ENCODE measurements at regions not wholly inside any gene's neighbourhood (a gene's known extent, or its start where the extent isn't known, plus 50 kb on each side); places are given as distances from the start of the nearest gene placed in this dataset.
"Not testable (repeated sequence)": the region's sequence is repeated elsewhere in the genome, so short reads cannot be mapped to it uniquely, and the experiment has no call there.

DNA sequence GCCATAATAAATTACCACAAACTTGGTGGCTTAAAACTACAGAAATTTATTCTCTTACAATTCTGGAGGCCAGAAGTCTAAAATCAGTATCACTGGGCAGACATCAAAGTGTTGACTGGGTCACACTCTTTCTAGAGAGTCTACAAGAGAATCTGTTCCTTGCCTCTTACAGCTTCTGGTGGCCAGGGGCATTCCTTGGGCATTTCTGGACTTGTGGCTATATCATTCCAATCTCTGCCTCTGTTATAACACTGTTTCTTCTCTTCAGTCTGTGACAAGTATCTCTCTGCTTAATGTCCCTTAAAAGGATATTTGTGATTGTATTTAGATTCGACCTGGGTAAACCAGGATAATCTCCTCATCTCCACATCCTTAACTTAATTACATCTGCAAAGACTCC is 207.3 kb upstream of the DCAF8L1 start:
- no peak for DNase-seq

DNA sequence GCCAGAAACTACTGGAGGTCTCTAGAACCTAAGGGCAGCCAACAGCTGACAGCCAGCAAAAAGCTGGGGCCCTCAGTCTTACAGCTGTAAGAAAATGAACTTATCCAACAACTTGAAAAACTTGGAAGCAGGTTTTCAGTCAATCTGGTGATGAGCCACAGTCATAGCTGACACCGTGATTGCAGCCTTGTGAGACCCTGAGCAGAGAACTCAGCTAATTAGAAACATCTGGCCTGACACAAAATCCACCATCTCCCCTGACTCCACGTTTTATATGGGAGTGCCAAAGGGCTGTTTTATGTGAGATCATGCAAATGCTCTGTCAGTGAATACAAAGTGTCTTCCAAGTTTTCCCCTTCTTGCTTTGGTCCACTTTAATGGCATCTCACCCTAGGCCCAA is 198.8 kb upstream of the DCAF8L1 start:
- DNase-seq, result no peak

DNA sequence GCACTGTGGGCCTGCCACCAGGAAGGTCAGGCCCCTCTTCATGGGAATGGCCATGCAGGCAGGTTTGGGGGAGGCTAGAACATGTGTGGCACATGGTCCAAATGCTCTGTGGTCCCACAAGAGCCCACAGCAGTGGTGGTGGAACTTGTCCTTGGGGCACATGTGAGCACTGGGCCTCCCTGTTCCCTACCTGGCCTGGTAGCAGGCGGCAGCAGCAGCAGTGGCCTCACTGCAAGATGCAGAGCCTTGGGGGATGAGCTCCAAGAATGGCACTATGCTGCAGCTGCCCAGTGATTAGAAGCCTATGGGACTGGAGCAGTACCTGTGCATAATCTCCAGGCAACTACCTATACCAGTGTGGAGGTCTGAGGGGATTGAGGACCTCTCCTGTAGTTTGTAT is 197.0 kb upstream of the DCAF8L1 start:
- no peak for DNase-seq

DNA sequence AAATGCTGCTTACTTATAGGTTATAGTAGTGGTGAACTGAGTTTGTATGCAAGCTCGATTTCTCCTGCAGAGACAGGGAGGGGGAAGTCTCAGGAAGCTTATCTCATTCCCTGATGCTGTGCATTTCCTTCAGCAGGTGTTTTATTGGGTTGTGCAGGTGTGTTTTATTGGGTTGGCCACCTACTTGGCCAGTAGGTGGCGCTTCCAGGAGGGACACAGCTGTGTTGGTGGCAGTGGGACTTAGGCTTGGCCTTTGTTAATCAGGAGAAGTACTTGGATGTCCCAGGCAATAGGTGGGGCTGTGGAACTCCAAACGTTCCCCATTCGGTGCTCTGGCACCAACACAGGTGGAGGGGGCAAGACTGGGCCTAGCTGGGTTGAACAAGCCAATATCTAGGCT is 196.0 kb upstream of the DCAF8L1 start:
- DNase-seq, result no peak

DNA sequence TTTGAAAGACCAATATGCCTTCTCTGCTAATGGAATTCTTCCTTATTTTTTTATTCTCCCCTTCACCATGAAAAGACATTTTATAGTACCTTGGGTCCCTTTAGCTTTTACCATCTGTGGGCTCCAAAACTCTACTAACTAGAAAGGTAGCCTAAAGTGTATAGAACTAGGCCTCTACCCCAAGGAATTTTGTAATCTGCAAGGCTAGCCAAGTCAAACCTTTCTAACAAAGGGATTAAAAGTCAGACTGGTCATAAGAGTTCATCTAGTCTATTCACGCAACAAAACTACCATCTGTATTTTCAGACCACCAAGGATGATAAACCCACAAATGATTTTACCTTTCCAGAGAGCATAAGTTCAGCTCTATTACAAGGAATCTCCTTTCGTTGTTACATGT is 189.5 kb upstream of the DCAF8L1 start:
- no peak for DNase-seq

DNA sequence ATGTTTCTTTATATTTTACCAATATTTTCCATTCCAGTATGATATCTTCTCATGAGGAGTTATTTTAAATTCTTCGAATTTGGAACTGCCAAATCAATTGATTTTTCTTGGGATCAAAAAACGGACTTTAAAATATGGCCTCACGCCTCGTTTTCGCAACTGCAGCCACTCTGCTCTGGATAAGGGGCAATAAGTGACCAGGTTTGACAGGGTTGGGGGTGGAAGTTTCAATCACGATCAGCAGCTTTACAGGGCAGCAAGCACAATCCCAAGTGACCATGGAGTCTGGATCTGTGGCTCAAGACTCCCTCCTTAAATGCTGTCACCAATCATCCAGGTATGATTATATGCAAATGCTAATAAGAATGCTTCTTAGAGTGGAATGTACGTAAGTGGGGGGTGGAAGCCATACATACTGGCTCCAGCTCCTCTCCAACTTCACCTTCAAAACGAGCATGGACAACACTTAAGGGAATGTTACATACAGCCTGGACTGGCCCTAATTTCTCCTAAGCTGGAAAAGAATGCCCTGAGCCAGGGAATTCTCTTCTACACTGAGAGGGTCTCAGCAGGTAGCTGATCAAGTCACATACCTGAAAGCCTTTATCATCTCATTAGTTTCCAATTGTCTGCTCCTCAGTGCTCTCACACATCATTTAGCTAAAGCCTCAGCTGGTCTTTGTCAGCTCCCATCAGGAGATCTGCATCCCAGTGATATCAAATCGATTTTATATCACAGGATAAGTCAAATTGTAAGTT is 176.9 kb upstream of the DCAF8L1 start:
- DNase-seq, result no peak

DNA sequence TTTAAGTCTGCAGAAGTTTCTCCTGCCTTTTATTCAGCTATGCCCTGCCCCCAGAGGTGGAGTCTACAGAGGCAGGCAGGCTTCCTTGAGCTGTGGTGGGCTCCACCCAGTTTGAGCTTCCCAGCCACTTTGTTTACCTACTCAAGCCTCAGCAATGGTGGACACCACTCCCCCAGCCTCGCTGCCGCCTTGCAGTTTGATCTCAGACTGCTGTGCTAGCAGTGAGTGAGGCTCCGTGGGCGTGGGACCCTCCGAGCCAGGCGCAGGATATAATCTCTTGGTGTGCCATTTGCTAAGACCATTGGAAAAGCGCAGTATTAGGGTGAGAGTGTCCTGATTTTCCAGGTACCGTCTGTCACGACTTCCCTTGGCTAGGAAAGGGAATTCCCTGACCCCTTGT is 171.0 kb upstream of the DCAF8L1 start:
- not testable (repeated sequence) for DNase-seq

DNA sequence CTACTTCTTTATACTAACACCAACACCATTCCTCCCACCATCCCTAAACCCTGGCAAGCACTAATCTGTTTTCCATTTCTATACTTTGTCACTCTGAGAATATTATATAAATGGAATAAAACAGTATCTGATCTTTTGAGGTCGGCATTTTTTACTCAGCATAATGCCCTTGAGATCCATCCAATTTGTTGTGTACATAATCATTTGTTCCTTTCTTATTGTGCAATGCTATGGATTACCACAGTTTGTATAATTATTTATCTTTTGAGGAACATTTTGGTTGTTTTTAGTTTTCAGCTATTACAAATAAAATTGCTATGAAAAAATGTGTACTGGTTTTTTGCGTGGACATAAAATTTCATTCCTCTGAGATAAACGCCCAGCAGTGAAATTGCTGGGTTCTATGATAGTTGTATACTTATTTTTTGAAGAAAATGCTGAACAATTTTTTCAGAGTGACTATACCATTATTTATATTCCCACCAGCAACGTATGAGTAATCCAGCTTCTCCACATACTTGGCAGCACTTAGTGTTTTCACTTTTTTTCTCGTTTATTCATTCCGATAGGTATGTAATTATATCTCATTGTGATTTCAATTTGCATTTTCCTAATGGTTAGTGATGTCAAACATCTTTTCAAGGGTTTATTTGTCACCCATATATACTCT is 154.3 kb upstream of the DCAF8L1 start:
- DNase-seq, result no peak

DNA sequence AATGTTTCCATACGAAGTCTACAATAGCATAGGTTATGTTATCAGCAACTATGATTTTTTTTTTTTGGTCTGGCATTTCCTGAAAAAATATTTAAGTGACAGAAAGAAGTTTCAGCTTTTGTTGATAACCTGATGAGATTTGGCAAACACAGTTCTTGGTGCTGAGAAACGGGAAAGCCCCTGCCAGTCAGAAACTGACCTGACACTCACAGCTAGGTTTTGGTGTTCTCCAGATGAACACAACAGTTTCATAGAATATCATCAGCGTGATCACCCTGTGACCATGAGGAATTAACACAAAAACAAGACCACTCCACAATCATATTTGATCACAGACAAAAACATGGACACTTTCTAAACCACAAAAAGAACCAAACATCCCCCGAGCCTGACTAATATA is 152.5 kb upstream of the DCAF8L1 start:
- no peak for DNase-seq

DNA sequence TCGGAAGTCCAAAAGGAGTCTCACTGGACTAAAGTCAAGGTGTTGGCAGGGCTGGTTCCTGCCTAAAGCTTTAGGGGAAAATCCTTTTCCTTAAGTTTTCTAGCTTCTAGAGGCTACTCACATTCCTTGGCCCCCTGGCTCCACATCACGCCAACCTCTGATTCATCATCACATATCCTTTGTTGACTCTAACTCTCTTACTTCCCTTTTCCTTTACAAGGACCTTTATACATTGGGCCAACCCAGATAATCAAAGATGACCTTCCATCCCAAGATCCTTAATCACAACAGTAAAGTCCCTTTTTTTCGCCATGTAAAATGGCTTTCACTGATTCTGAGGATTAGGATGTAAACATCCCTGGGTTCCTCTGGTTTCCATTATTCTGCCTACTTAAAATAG is 146.4 kb upstream of the DCAF8L1 start:
- DNase-seq, result no peak

DNA sequence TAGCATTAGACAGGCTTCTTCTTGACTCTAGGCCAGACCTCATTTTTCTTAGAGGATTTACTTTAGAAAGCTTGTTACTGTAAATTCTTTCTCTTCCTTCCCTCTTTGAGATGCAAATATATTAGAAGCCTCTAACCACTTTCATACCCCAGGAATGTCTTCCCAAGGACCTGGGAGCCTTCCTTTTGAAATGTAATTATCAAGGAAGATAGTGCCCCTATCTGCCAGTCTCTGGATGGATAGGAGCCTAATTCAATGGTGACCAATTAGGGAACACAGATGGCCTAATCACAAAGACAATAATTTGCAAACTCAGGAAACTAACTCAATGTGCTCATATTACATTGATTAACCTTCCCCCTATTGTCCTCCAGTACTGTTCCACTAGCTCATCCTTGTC is 145.6 kb upstream of the DCAF8L1 start:
- no peak for DNase-seq

DNA sequence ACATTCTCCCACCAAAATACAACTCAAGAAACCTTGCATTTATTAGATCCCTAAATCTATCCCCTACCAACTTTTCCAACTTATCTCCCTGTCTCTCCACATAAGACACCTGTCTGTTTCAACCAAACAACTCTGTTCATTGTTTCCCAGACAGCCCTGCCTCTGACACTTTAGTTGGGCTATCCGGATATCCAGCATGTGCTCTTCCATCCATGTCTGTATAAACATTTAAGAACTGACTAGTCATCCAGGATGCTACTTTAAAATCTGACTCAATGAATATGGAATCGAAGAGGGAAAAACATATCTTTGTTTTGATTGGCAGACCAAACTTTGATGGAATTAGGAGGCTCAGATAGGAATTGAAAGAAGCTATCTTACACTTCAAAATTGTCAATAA is 143.2 kb upstream of the DCAF8L1 start:
- DNase-seq, result no peak

DNA sequence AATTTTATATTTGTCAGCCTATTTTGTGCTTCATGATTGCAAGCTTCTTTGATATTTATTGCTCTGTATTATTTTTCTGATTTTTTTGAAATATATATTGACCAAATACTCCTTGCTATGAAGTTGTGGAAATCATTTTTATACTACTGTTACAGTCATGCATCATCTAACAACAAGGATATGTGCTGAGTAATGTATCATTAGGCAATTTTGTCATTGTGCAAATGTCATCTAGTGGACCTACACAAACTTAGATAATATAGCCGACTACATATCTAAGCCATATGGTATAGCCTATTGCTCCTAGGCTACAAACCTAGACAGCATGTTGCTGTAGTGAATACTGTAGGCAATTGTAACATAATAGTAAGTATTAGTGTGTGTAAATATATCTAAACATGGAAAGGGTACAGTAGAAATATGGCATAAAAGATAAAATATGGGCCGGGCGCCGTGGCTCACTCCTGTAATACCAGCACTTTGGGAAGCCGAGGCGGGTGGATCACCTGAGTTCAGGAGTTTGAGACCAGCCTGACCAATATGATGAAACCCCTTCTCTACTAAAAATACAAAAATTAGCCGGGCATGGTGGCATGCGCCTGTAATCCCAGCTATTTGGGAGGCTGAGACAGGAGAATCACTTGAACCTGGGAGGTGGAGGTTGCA is 139.5 kb upstream of the DCAF8L1 start:
- not testable (repeated sequence) for DNase-seq

DNA sequence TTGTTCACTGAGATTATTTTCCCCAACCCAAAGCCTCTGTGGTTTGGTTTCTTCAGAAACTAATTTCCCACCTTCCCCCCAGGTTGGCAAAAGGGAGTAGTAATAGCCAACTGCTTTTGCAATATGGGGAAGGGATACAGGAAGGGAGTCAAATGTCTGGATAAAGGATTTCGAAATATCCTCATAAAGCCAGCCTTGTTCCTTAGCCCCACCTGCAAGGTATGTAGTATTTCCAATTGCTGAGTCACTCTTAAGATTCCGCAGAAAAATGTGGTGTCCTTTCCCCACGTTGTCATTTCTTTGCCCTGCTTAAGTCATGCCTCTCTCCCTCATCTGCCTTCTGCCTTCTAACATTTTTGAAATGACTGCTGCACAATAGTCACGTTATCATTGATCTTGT is 138.8 kb upstream of the DCAF8L1 start:
- DNase-seq, result no peak

DNA sequence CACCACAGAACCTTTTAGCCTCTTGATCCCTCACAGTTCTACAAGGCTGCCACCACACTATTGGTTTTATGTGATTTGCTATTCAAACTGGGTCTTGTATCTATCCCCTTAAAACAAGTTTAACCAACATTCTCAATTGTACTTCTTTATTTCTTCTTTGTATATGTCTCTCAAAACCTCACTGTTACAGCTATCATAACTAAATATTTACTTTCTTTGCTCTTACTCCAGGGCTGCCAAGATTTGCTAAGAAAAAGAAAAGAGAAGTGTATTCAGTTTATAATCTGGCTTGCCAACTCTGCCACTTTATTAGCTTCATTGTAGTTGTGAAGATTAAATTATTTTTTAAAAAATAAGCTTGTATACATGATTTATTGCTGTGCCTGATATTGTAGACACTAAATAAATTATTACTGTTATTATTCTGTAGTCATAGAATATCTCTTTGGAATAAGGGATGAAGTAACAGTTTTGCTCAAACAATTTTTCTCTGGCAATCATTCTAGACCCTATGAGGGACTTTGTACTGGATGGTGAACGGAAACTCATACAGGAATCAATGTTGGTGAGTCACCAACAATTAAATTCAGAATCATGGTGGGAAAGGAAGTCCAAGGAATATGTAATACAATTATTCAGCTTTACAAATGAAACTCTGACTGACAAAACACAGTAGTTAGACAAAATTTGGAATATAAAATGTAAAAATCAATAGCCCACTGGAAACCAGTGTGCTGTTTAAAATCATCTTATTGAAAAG is 127.1 kb upstream of the DCAF8L1 start:
- no peak for DNase-seq

DNA sequence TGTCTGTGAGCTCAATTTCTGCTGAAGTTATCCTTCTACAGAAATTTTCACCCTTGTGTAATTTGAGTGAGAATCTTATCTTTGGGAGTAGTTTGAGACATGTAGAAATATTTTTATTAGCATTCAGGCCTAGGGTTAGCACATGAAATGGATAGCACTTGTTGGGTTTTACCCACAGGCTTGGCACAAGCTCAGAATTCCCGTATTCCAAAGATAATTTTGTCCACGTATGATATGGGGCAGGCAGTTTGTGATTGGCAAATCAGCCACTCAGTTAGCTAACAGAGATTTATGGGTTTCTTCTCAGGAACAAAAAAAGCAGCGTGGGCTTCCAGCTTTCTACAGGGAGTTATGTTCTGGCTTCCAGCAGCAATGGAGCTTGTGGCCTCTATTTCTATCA is 117.9 kb upstream of the DCAF8L1 start:
- no peak for DNase-seq

DNA sequence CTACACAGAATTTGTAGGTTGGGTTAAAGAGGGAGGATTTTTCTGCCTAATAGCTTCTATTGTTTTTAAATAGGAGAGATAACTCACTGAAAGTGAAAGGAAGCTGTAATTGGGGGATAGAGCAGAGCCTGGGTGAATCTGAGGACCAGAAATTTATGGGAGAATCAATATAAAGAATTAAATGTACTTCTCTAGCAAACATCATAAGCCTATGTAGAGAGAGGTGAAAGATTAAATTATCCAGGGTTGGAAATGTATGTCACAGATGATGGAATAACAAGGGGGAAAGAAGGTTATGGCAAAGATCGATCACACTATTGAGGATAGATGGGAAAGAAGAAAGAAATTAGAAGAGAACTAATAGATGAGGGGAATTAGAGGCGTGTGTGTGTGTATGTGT is 104.4 kb upstream of the DCAF8L1 start:
- no peak for DNase-seq

DNA sequence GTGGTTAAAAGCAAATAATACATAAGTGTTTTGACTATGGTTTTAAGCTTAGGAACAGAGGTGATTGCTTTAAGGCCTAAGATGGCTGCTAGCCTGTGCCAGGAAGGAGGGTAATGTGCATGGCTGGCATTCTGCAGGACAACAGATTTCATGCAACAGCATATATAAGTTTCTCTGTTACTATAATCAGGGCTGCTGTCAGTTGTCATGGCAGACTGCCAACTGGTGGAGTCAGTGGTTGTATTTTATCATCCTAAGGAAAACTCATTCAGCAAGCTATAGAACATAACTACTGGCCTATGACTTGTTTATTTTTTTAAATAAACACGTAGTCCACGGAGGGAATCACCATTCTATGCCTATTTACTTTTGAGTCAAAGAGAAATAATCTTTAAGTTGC is 77.7 kb upstream of the DCAF8L1 start:
- DNase-seq, result no peak

DNA sequence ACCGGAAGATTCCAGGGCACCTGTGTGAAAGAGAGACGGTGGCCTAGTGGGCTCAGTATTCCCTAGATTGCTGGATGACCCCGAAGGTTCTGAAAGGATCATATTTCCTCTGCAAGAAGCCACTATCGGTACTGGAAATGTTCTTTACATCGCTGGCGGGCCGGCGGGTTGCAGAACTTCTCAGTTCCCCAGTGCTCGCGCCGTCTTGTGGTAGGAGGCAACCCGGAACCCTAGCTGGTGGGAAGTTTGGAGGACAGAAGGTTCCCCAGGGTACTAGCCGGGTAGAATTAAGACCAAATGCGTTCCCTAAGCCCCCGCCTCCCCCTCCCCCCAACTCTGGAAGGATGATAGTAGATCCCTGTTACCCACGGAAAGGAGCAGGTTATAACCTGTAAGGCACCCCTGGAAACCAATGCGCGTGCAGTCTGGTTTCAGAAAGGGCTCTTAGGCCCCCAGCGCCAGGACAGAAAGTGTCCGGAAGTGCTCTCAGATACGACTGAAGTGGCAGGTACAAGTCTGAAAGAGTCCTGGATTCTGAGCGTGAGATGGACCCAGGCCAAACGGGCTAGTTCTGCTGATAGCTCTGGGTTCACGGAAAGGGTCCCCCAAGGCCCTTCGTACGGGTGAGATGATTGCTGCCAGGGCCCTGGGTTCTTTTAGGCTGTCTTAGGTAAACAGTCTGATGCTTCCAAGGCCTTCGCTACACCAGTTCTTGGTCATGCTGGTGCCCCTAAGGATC is 61.7 kb upstream of the DCAF8L1 start:
- DNase-seq, result no peak

DNA sequence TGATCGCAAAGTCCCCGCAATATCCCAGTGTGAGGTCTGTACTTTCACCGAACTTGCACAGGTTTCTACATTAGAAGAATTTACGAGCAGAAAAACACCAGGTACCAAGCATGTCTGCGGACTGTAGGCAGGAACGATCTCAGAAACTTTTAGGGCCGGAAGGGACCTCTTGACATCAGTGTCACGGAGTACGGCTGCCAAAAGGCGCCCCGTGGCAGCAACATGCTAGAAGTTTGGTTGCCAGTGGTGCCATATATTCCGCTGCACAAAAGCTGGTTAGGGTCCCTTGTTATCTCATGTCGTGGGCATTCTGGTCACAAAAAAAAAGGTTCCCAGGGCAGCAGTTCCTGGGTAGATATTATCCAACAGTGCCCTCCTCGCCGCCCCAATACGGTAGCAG is 61.0 kb upstream of the DCAF8L1 start:
- DNase-seq, result no peak

DNA sequence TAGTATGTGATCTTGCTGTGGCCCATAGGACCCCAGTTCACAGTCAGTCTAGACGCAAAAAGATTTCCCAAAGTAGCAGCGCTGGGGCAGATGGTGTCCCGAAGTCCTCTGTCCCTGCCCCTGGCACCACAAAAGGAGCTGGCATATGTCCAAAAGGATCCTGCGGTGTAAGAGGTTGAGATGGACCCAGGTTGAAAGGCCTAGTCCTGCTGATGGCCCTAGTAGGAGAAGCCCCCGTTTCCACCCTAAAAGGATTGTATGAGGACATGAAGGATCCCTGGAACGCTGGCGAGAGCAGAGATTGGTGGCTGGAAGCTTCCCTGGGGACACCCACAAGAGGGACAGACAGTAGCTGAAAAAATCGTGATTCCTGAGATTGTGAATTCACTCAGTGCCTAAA is 58.0 kb upstream of the DCAF8L1 start:
- no peak for DNase-seq

Data from GF-D8 (cell line).